ENCODE measurements at regions not wholly inside any gene's neighbourhood (a gene's known extent, or its start where the extent isn't known, plus 50 kb on each side); places are given as distances from the start of the nearest gene placed in this dataset.

DNA sequence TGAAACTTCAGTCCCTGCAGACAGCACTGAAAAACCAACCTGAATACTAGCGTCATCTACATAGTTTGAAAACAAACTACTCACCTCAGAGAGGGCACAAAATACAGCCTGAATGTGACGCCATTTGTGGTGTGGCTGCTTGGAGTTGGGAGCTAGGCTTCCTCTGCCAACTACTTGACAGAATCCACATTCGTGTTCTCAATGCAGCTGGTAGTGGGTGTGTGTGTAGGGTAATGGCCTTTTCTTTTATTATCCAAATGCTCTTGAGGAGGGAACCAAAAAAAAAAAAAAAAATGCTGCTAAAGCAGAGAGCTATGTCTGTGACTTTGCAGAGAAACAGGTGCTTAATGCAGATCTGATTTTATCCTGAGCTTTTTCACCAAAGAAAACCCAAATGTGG, 207.8 kb downstream of the OTOR start:
- CTCF ChIA-PET = interaction anchor here in 1 of 2 donors (0.7 kb wide), 1 partner anchor 13 kb away, joined by 3 read pairs; no protein-coding TSS in a partner anchor

DNA sequence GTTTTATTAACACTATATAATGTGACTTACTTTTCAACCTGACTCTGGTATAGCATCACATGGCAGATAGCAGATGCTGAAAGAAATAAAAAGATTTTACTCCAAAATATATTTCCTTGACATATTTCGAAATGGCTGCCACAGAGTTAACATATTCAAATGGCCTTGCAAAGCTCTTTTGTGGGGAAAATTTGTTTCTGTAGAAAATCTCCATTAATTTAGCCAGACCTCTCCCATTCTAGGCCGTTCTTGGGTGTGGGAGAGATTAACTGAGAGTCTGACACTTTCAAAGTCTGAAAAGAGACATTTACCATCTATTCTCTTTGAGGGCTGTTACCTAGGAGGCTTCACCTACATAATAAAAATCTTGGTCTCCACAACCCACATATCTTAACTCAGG, 217.2 kb downstream of the OTOR start:
- H3K4me3 ChIP-seq (ENCODE audit: control insufficient read depth in 1 of 2, extremely low read depth in 1 of 2, low read length in 1 of 2) = no peak overlapping the region
- no CpG with 5 or more reads among the region's 2 CpGs for WGBS (ENCODE audit: insufficient coverage)
- no peak overlapping the region for H3K4me3 Mint-ChIP-seq
- no peak overlapping the region for H3K27ac ChIP-seq (ENCODE audit: low read length)
- no peak overlapping the region for H3K27ac Mint-ChIP-seq
- no peaks in the 10 kb centered on the region for H3K36me3 Mint-ChIP-seq
- ChIA-PET CTCF (no interaction called here), POLR2A (no interaction called here)
- H3K27me3 ChIP-seq (replicated peaks in 1 of 2; ENCODE audit: control insufficient read depth in 2 of 2, extremely low read depth in 1 of 2, insufficient read depth in 2 of 2, low read length in 1 of 2) = peaks cover 0 to 2% of the 10 kb centered on the region in 2 experiments
- no peaks in the 10 kb centered on the region for H3K9me3 ChIP-seq
- H3K27me3 Mint-ChIP-seq = no peaks in the 10 kb centered on the region
- peaks cover 5 to 21% (median 11%) of the 10 kb centered on the region in 3 donors for H3K9me3 Mint-ChIP-seq
- no peak for ATAC-seq (replicated peaks in 1 of 4)
- no peaks in the 10 kb centered on the region for H3K36me3 ChIP-seq (ENCODE audit: control insufficient read depth in 2 of 2, extremely low read depth in 1 of 2, insufficient read depth in 1 of 2, low read length in 1 of 2)
- H3K4me1 Mint-ChIP-seq = no peaks in the 10 kb centered on the region
- no peak for DNase-seq
- no peaks in the 10 kb centered on the region for H3K4me1 ChIP-seq (ENCODE audit: control insufficient read depth in 1 of 2, extremely low read depth in 1 of 2, insufficient read depth in 2 of 2, low read length in 2 of 2)

More for the DNA sequence above, 207.8 kb downstream of the OTOR start:
- no peaks in the 10 kb centered on the region for H3K9me3 ChIP-seq
- no peaks in the 10 kb centered on the region for H3K4me1 ChIP-seq (ENCODE audit: control insufficient read depth in 1 of 2, extremely low read depth in 1 of 2, insufficient read depth in 2 of 2, low read length in 2 of 2)
- POLR2A ChIA-PET = interaction anchor here (0.6 kb wide), 2 partner anchors 32 to 230 kb away, joined by 3 to 5 read pairs; no protein-coding TSS in a partner anchor
- no peaks in the 10 kb centered on the region for H3K27me3 ChIP-seq (replicated peaks in 1 of 2; ENCODE audit: control insufficient read depth in 2 of 2, extremely low read depth in 1 of 2, insufficient read depth in 2 of 2, low read length in 1 of 2)
- no peak overlapping the region for H3K27ac ChIP-seq (ENCODE audit: low read length)
- no peaks in the 10 kb centered on the region for H3K36me3 ChIP-seq (ENCODE audit: control insufficient read depth in 2 of 2, extremely low read depth in 1 of 2, insufficient read depth in 1 of 2, low read length in 1 of 2)
- H3K4me3 Mint-ChIP-seq = no peak overlapping the region
- DNase-seq (no peak), ATAC-seq (replicated peaks in 1 of 4) (no peak)
- no CpG with 5 or more reads among the region's 3 CpGs for WGBS (ENCODE audit: insufficient coverage)
- no peaks in the 10 kb centered on the region for H3K4me1 Mint-ChIP-seq
- no peak overlapping the region for H3K4me3 ChIP-seq (ENCODE audit: control insufficient read depth in 1 of 2, extremely low read depth in 1 of 2, low read length in 1 of 2)
- peaks cover 2 to 9% (median 5%) of the 10 kb centered on the region in 3 donors for H3K9me3 Mint-ChIP-seq
- H3K27me3 Mint-ChIP-seq = no peaks in the 10 kb centered on the region
- no peaks in the 10 kb centered on the region for H3K36me3 Mint-ChIP-seq
- H3K27ac Mint-ChIP-seq = no peak overlapping the region

DNA sequence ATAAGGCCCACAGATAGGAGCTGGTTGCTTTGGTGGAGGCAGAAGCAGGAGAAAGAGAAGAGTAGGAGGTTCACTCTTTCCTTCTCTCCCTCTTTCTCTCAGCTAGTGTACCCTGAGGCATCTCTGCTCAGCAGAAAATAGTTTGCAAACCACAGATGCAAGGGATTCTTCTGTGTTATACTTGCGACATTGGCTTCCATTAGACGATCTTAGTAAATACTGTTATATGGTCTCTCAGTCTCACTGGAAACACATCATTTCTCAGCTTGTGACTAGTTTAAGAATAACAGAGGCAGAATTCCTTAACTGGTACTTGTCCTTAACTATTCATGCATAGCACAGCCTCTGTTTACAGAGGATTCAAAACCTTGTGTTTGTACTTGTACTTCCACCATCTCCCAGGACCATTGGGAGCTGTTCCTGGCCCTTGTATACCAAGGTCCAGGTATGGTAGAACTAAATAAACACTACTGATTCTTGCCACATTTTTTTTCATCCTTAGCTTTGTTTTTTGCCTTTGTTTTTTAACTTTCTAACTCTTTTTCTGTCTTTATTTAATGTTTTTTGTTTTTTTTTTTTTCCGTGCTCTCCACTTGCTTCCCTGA, 218.2 kb downstream of the OTOR start:
- Histone ChIP-seq H3K4me3 (ENCODE audit: control insufficient read depth in 1 of 2, extremely low read depth in 1 of 2, low read length in 1 of 2) (no peak overlapping the region), H3K4me1 (ENCODE audit: control insufficient read depth in 1 of 2, extremely low read depth in 1 of 2, insufficient read depth in 2 of 2, low read length in 2 of 2) (no peaks in the 10 kb centered on the region), H3K9me3 (no peaks in the 10 kb centered on the region), H3K36me3 (ENCODE audit: control insufficient read depth in 2 of 2, extremely low read depth in 1 of 2, insufficient read depth in 1 of 2, low read length in 1 of 2) (no peaks in the 10 kb centered on the region), H3K27ac (ENCODE audit: low read length) (no peak overlapping the region), H3K27me3 (replicated peaks in 1 of 2; ENCODE audit: control insufficient read depth in 2 of 2, extremely low read depth in 1 of 2, insufficient read depth in 2 of 2, low read length in 1 of 2) (no peaks in the 10 kb centered on the region)
- H3K4me1 Mint-ChIP-seq = no peaks in the 10 kb centered on the region
- POLR2A ChIA-PET = no interaction called here
- no peaks in the 10 kb centered on the region for H3K27me3 Mint-ChIP-seq
- CTCF ChIA-PET = no interaction called here
- no peaks in the 10 kb centered on the region for H3K36me3 Mint-ChIP-seq
- WGBS (ENCODE audit: insufficient coverage) = 93% methylated on average over 2 of the region's 3 CpGs
- H3K27ac Mint-ChIP-seq = no peak overlapping the region
- DNase-seq = no peak
- peaks cover 5 to 21% (median 11%) of the 10 kb centered on the region in 3 donors for H3K9me3 Mint-ChIP-seq
- ATAC-seq (replicated peaks in 1 of 4) = no peak
- no peak overlapping the region for H3K4me3 Mint-ChIP-seq

DNA sequence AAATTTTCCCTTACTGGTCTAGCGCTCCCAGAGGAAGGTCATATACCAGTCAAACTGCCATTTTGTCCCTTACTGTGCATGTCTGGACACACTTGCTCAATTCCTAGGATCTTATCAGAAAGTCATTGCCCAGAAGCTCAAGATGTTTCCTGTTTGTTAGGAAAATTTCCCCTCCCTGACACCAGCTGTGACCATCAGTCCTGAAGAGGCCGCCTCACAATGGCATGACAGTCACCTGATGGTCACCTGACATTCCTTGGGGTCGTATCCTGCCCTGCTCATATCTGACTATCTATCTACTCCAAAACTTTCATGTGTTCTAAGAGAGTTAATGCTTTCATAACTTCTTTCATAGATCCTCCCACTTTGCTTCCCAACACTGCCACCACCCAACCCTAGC, 219.9 kb downstream of the OTOR start:
- no peaks in the 10 kb centered on the region for H3K4me1 Mint-ChIP-seq
- H3K36me3 Mint-ChIP-seq = no peaks in the 10 kb centered on the region
- no peak overlapping the region for H3K4me3 ChIP-seq (ENCODE audit: control insufficient read depth in 1 of 2, extremely low read depth in 1 of 2, low read length in 1 of 2)
- CTCF ChIA-PET = no interaction called here
- no peaks in the 10 kb centered on the region for H3K27me3 Mint-ChIP-seq
- peaks cover 0 to 15% (median 7%) of the 10 kb centered on the region in 3 donors for H3K9me3 Mint-ChIP-seq
- ATAC-seq (replicated peaks in 1 of 4) (no peak), DNase-seq (no peak)
- H3K9me3 ChIP-seq = no peaks in the 10 kb centered on the region
- no peaks in the 10 kb centered on the region for H3K4me1 ChIP-seq (ENCODE audit: control insufficient read depth in 1 of 2, extremely low read depth in 1 of 2, insufficient read depth in 2 of 2, low read length in 2 of 2)
- no peaks in the 10 kb centered on the region for H3K27me3 ChIP-seq (replicated peaks in 1 of 2; ENCODE audit: control insufficient read depth in 2 of 2, extremely low read depth in 1 of 2, insufficient read depth in 2 of 2, low read length in 1 of 2)
- WGBS (ENCODE audit: insufficient coverage) = 20% methylated on average over 2 of the region's 3 CpGs
- no peak overlapping the region for H3K27ac Mint-ChIP-seq
- H3K4me3 Mint-ChIP-seq = no peak overlapping the region
- POLR2A ChIA-PET = no interaction called here
- no peaks in the 10 kb centered on the region for H3K36me3 ChIP-seq (ENCODE audit: control insufficient read depth in 2 of 2, extremely low read depth in 1 of 2, insufficient read depth in 1 of 2, low read length in 1 of 2)
- no peak overlapping the region for H3K27ac ChIP-seq (ENCODE audit: low read length)

DNA sequence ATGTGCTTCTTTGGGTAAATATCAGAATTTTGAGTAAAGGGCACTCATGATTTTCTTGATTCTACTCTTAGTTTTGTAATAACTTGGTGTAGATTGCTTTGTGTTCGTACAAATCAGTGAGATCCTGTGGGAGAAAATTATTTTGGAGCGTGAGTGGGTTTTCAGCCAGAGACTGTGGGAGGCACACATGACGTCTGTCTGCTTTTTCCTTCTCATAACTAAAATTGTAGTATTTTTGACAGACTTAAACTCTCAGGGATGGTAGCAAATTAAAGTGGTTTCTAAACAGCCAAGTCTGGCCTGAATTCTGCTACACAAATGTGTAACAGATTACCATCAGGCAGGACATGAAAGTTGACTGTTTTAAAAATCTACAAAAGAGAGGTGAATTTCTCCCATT, 222.6 kb downstream of the OTOR start:
- Mint-ChIP-seq H3K4me1 (no peaks in the 10 kb centered on the region), H3K4me3 (no peak overlapping the region), H3K36me3 (no peaks in the 10 kb centered on the region), H3K9me3 (peaks cover 0 to 15% (median 7%) of the 10 kb centered on the region in 3 donors), H3K27ac (no peak overlapping the region), H3K27me3 (no peaks in the 10 kb centered on the region)
- CTCF ChIA-PET = no interaction called here
- Histone ChIP-seq H3K4me1 (ENCODE audit: control insufficient read depth in 1 of 2, extremely low read depth in 1 of 2, insufficient read depth in 2 of 2, low read length in 2 of 2) (no peaks in the 10 kb centered on the region), H3K27me3 (replicated peaks in 1 of 2; ENCODE audit: control insufficient read depth in 2 of 2, extremely low read depth in 1 of 2, insufficient read depth in 2 of 2, low read length in 1 of 2) (peaks cover 0 to 2% of the 10 kb centered on the region in 2 experiments), H3K36me3 (ENCODE audit: control insufficient read depth in 2 of 2, extremely low read depth in 1 of 2, insufficient read depth in 1 of 2, low read length in 1 of 2) (no peaks in the 10 kb centered on the region), H3K27ac (ENCODE audit: low read length) (no peak overlapping the region), H3K4me3 (ENCODE audit: control insufficient read depth in 1 of 2, extremely low read depth in 1 of 2, low read length in 1 of 2) (no peak overlapping the region), H3K9me3 (no peaks in the 10 kb centered on the region)
- WGBS (ENCODE audit: insufficient coverage) = no CpG with 5 or more reads among the region's 3 CpGs
- DNase-seq (no peak), ATAC-seq (replicated peaks in 1 of 4) (no peak)
- POLR2A ChIA-PET = interaction anchor here in 1 of 2 donors (0.5 kb wide), 1 partner anchor 1879 kb away, joined by 3 read pairs; no protein-coding TSS in a partner anchor

DNA sequence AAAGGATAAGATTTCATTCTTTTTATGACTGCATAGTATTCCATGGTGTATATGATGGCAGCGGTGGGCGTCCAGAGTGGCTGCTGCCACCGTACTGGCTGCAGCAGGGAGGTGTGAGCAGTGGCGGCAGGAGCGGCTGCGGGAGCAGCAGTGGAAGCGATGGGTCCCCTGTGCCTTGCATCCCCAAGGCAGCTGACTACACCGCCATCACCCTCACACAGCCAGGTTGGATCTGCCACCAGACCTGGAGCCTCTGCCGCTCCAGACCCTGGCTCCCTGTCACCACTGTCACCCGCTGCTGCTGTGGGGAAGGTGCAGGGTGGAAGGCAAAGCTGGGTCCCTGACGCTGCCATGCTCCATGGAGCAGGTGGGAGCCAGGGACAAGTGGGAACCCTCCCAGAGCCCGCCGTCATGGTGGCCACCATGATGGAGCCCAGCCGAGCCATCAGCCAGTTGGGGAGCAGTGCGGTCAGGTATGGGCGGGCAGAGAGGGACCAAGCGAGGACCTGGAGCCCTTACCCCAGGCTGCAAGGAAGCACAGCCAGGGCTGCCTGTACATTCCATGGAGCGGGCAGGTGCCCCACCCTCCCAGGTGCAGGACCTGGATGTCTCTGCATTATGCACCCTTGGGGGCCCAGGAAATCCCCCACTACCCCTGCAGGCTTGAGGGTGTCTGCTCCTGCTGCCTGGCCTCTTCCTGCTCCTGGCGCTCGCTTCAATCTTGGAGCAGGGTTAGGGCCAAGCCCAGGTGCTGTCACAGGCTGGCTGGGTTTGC, 226.1 kb downstream of the OTOR start:
- ATAC-seq (replicated peaks in 1 of 4) (no peak), DNase-seq (no peak)
- H3K9me3 Mint-ChIP-seq = peaks cover 0 to 16% (median 3%) of the 10 kb centered on the region in 3 donors
- no peaks in the 10 kb centered on the region for H3K27me3 Mint-ChIP-seq
- WGBS (ENCODE audit: insufficient coverage) = 90% methylated on average over 17 of the region's 20 CpGs
- no peaks in the 10 kb centered on the region for H3K36me3 Mint-ChIP-seq
- no peaks in the 10 kb centered on the region for H3K9me3 ChIP-seq
- H3K27me3 ChIP-seq (replicated peaks in 1 of 2; ENCODE audit: control insufficient read depth in 2 of 2, extremely low read depth in 1 of 2, insufficient read depth in 2 of 2, low read length in 1 of 2) = peaks cover 0 to 2% of the 10 kb centered on the region in 2 experiments
- H3K27ac Mint-ChIP-seq = no peak overlapping the region
- H3K4me1 Mint-ChIP-seq = no peaks in the 10 kb centered on the region
- no peak overlapping the region for H3K27ac ChIP-seq (ENCODE audit: low read length)
- no peaks in the 10 kb centered on the region for H3K4me1 ChIP-seq (ENCODE audit: control insufficient read depth in 1 of 2, extremely low read depth in 1 of 2, insufficient read depth in 2 of 2, low read length in 2 of 2)
- no peak overlapping the region for H3K4me3 ChIP-seq (ENCODE audit: control insufficient read depth in 1 of 2, extremely low read depth in 1 of 2, low read length in 1 of 2)
- CTCF ChIA-PET = no interaction called here
- H3K4me3 Mint-ChIP-seq = no peak overlapping the region
- no peaks in the 10 kb centered on the region for H3K36me3 ChIP-seq (ENCODE audit: control insufficient read depth in 2 of 2, extremely low read depth in 1 of 2, insufficient read depth in 1 of 2, low read length in 1 of 2)
- POLR2A ChIA-PET = no interaction called here

All from T-cell (primary cell).